ENCODE measurements at regions not wholly inside any gene's neighbourhood (a gene's known extent, or its start where the extent isn't known, plus 50 kb on each side); places are given as distances from the start of the nearest gene placed in this dataset.
"Not testable (repeated sequence)": the region's sequence is repeated elsewhere in the genome, so short reads cannot be mapped to it uniquely, and the experiment has no call there.

GRCh38 chr6:94902974-94903628 lies 674.2 kb upstream of the MANEA start:
- no peak overlapping the region for H3K4me3 ChIP-seq
- no peaks in the 10 kb centered on the region for H3K4me1 ChIP-seq
- H3K9me3 ChIP-seq, result no peaks in the 10 kb centered on the region
- no peak for TF ChIP-seq CTCF (IDR thresholded peaks at IDR 0.05)
- DNase-seq (no peak), ATAC-seq (no peak)
- WGBS, 3 donors, result 78 to 88% (median 83%) methylated on average over 1 of the region's 1 CpG
- intact Hi-C loops (cut with DNase I), result no loop called here
- H3K27me3 ChIP-seq (ENCODE audit: insufficient read depth in 3 of 3, low read length in 2 of 3), result no peaks in the 10 kb centered on the region
- no peaks in the 10 kb centered on the region for H3K36me3 ChIP-seq (ENCODE audit: insufficient read depth in 1 of 2, low read depth in 1 of 2)
- no peak overlapping the region for H3K27ac ChIP-seq

- Histone ChIP-seq H3K9me3 (no peaks in the 10 kb centered on the region), H3K4me3 (no peak overlapping the region), H3K36me3 (ENCODE audit: insufficient read depth in 1 of 2, low read depth in 1 of 2) (no peaks in the 10 kb centered on the region), H3K4me1 (no peaks in the 10 kb centered on the region), H3K27me3 (ENCODE audit: insufficient read depth in 3 of 3, low read length in 2 of 3) (no peaks in the 10 kb centered on the region), H3K27ac (no peak overlapping the region)
- no peak for TF ChIP-seq CTCF (IDR thresholded peaks at IDR 0.05)
- intact Hi-C loops (cut with DNase I), result no loop called here
- ATAC-seq (no peak), DNase-seq (no peak)
- 49 to 64% (median 50%) methylated on average over 2 of the region's 2 CpGs for WGBS, 3 donors
Measured at GRCh38 chr6:94899191-94899590, 678.1 kb upstream of the MANEA start.

- no peaks in the 10 kb centered on the region for H3K4me1 ChIP-seq
- 50 to 57% (median 54%) methylated on average over 3 of the region's 3 CpGs for WGBS, 3 donors
- DNase-seq (no peak), ATAC-seq (no peak)
- H3K27ac ChIP-seq, result no peak overlapping the region
- no peaks in the 10 kb centered on the region for H3K36me3 ChIP-seq (ENCODE audit: insufficient read depth in 1 of 2, low read depth in 1 of 2)
- no peak for TF ChIP-seq CTCF (IDR thresholded peaks at IDR 0.05)
- no peak overlapping the region for H3K4me3 ChIP-seq
- H3K9me3 ChIP-seq, result no peaks in the 10 kb centered on the region
- H3K27me3 ChIP-seq (ENCODE audit: insufficient read depth in 3 of 3, low read length in 2 of 3), result no peaks in the 10 kb centered on the region
- intact Hi-C loops (cut with DNase I), result no loop called here
Measured at GRCh38 chr6:94894300-94894699, 683.0 kb upstream of the MANEA start.

- intact Hi-C loops (cut with DNase I), result no loop called here
Measured at GRCh38 chr6:94893327-94893726, 684.0 kb upstream of the MANEA start.

GRCh38 chr6:94873819-94874218 lies 703.5 kb upstream of the MANEA start:
- H3K36me3 ChIP-seq (ENCODE audit: insufficient read depth in 1 of 2, low read depth in 1 of 2); DNase-seq; H3K9me3 ChIP-seq; intact Hi-C loops (cut with DNase I); ATAC-seq; H3K4me1 ChIP-seq; H3K27me3 ChIP-seq (ENCODE audit: insufficient read depth in 3 of 3, low read length in 2 of 3); H3K27ac ChIP-seq; H3K4me3 ChIP-seq: not testable (repeated sequence)
- 71 to 85% (median 84%) methylated on average over 5 of the region's 5 CpGs for WGBS, 3 donors

More at GRCh38 chr6:94893327-94893726, 684.0 kb upstream of the MANEA start:
- Histone ChIP-seq H3K36me3 (ENCODE audit: insufficient read depth in 1 of 2, low read depth in 1 of 2) (no peaks in the 10 kb centered on the region), H3K4me3 (no peak overlapping the region), H3K27me3 (ENCODE audit: insufficient read depth in 3 of 3, low read length in 2 of 3) (no peaks in the 10 kb centered on the region), H3K9me3 (no peaks in the 10 kb centered on the region), H3K4me1 (no peaks in the 10 kb centered on the region), H3K27ac (no peak overlapping the region)
- DNase-seq, result no peak
- TF ChIP-seq CTCF (IDR thresholded peaks at IDR 0.05), result no peak
- 80 to 85% (median 82%) methylated on average over 2 of the region's 2 CpGs for WGBS, 3 donors
- ATAC-seq, result no peak

All from psoas muscle (tissue), 7 donors.